Muscle layer of colon (tissue), 2 donors: ENCODE measurements at regions not wholly inside any gene's neighbourhood (a gene's known extent, or its start where the extent isn't known, plus 50 kb on each side); places are given as distances from the start of the nearest gene placed in this dataset.

Source experiments
- H3K27ac ChIP-seq: one replicate; pipeline ENCODE4 v1.7.0; 2013; ENCODE audit warnings: low read depth, mild to moderate bottlenecking, low read length, moderate library complexity
- H3K27me3 ChIP-seq, 2 donors: one replicate each; pipeline ENCODE4 v1.7.0; 2013; ENCODE audit warnings: low read length in 2 of 2, mild to moderate bottlenecking in 2 of 2; ENCODE audit not compliant: insufficient read depth in 2 of 2, control insufficient read depth in 1 of 2
- H3K36me3 ChIP-seq: one replicate; pipeline ENCODE4 v1.7.0; 2013; ENCODE audit warnings: mild to moderate bottlenecking, low read length; ENCODE audit not compliant: insufficient read depth
- H3K4me1 ChIP-seq: one replicate; pipeline ENCODE4 v1.7.0; 2013; ENCODE audit warnings: mild to moderate bottlenecking, low read length; ENCODE audit not compliant: insufficient read depth
- H3K4me3 ChIP-seq, 2 donors: one replicate each; pipeline ENCODE4 v1.7.0; 2013; ENCODE audit warnings: low read length in 2 of 2, low read depth in 1 of 2, mild to moderate bottlenecking in 1 of 2, moderate library complexity in 1 of 2
- H3K9ac ChIP-seq: one replicate; pipeline ENCODE4 v1.7.0; 2013; ENCODE audit warnings: low read length
- H3K9me3 ChIP-seq: one replicate; pipeline ENCODE4 v1.7.0; 2013; ENCODE audit warnings: mild to moderate bottlenecking, low read length
- donor health status: abdominal sarcoma.
- donor health status: Adenocarcinoma of cecum.

DNA sequence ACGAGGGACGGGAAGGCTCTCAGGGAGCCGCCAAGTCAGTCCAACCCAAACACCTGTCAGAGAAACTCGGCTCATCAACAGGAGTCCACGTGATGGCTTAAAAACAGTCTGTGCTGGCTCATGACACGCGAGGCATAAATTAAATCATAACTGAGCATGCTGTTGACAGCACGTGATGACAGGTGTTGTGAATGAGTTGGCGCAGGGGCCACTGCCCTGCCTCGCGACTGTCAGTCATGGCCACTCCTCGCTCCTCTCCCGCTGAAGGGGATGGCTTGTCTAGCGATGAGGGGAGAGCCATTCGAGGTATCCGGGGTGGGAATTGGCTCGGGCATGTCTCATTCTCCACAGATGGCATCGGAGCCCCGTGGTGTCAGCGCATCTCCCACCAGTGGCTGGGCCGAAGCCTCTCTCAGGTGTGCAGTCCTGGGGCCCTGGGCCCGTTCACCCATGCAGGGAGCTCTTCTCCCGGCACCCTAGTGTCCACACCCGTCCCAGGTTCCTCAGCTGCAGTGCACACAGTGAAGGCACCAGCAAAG is 313.3 kb downstream of the BMP7 start:
- Histone ChIP-seq H3K27ac (no peak overlapping the region), H3K9me3 (no peaks in the 10 kb centered on the region), H3K9ac (no peak overlapping the region), H3K36me3 (no peaks in the 10 kb centered on the region), H3K4me1 (no peaks in the 10 kb centered on the region), H3K27me3 (peaks cover 0 to 7% of the 10 kb centered on the region in 2 donors), H3K4me3 (no peak overlapping the region)

- Histone ChIP-seq H3K4me3 (no peak overlapping the region), H3K9ac (no peak overlapping the region), H3K36me3 (no peaks in the 10 kb centered on the region), H3K27ac (no peak overlapping the region), H3K9me3 (no peaks in the 10 kb centered on the region), H3K4me1 (no peaks in the 10 kb centered on the region), H3K27me3 (peaks cover 0 to 7% of the 10 kb centered on the region in 2 donors)
These were observed 311.6 kb downstream of the BMP7 start for GRCh38 chr20:56954797-56955196.

- no peaks in the 10 kb centered on the region for H3K36me3 ChIP-seq
- H3K27me3 ChIP-seq, result peaks cover 0 to 7% of the 10 kb centered on the region in 2 donors
- no peaks in the 10 kb centered on the region for H3K4me1 ChIP-seq
- H3K9me3 ChIP-seq, result no peaks in the 10 kb centered on the region
- no peak overlapping the region for H3K27ac ChIP-seq
- no peak overlapping the region for H3K9ac ChIP-seq
- H3K4me3 ChIP-seq, result no peak overlapping the region
These were observed 310.8 kb downstream of the BMP7 start for GRCh38 chr20:56955680-56956079.

- Histone ChIP-seq H3K9me3 (no peaks in the 10 kb centered on the region), H3K9ac (no peak overlapping the region), H3K27ac (no peak overlapping the region), H3K27me3 (peaks cover 0 to 7% of the 10 kb centered on the region in 2 donors), H3K36me3 (no peaks in the 10 kb centered on the region), H3K4me3 (no peak overlapping the region), H3K4me1 (no peaks in the 10 kb centered on the region)
These were observed 309.9 kb downstream of the BMP7 start for GRCh38 chr20:56956534-56956933.

DNA sequence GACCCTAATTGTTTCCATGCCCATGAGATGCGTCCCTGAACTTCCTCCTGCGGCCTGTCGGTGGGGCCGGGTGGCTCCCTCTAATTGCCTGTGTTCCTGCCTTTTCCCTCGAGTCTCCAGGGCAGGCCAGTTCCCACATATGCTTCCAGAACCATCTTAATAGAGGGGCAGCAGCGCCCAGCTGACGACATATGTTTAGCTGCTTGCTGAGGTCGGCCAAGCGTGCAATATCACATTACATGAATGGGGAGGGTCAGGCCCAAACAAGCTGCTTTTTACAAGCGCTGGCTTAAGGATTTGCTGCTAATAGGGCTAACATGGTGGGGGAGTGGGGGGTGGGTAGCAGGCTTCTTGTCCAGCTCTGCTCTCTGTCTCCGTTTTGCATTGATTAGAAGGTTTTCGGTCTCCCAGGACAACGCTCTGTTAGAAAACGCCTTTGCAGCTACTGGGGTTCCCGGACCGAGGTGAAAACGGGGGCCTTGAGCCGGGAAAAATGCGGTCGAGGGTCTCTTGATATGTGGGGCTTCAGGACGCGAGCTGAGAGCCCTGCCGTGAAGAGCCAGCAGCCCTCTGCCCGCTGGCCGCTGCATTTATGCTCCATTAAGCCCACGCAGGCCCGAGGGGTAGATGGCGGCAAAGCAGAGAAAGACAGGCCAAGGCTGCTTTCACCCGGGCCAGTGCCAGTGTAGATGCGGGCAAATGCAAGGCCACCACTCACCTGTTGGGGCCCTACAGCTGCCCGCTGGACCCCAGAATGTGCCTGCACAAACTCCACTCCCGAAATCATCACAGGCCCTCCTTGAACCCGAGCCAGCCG is 308.5 kb downstream of the BMP7 start:
- H3K27ac ChIP-seq, result no peak overlapping the region
- H3K4me1 ChIP-seq, result no peaks in the 10 kb centered on the region
- peaks cover 0 to 7% of the 10 kb centered on the region in 2 donors for H3K27me3 ChIP-seq
- no peaks in the 10 kb centered on the region for H3K9me3 ChIP-seq
- no peaks in the 10 kb centered on the region for H3K36me3 ChIP-seq
- H3K9ac ChIP-seq, result no peak overlapping the region
- H3K4me3 ChIP-seq, result no peak overlapping the region

DNA sequence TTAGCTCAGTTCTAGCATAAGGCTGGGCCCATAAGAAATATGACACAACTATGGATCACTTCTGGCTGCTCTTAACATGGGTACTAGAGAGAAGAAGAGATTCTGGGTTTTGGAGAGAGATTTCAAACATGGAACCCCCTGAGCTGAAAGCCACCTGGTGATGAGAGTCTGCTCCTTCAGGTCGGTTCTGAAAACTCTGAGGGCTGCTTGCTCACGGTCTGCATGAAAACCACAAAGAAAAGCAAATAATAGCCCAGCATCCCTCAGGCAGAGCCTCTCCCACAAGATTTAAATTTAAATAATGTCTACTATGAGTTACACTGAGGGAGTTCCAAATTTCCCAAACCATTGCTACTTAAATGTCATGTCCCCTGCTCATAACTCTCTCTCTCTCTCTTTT is 301.5 kb downstream of the BMP7 start:
- no peaks in the 10 kb centered on the region for H3K36me3 ChIP-seq
- H3K4me1 ChIP-seq, result no peaks in the 10 kb centered on the region
- H3K9ac ChIP-seq, result no peak overlapping the region
- no peak overlapping the region for H3K4me3 ChIP-seq
- no peak overlapping the region for H3K27ac ChIP-seq
- no peaks in the 10 kb centered on the region for H3K27me3 ChIP-seq
- H3K9me3 ChIP-seq, result no peaks in the 10 kb centered on the region

DNA sequence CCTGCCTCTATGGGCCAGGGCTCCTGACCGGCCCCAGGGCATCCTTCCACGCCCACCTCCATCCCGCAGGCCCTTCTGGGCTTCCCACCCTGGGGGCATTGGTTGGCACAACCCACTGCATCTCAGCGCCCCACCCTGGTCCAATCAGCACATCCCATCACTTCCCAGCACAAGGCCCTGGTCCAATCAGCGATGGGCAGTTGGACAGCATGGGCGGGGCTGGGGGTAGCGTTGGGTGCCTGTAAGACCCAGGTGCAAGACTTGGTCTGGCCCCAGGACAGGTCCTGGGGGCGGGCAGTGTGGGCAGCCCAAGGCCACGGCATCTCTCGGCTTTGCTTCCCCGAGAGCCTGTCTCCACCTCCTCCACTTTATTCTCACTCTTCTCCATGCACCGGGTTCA is 298.5 kb downstream of the BMP7 start:
- no peak overlapping the region for H3K9ac ChIP-seq
- no peak overlapping the region for H3K27ac ChIP-seq
- no peaks in the 10 kb centered on the region for H3K9me3 ChIP-seq
- H3K4me1 ChIP-seq, result no peaks in the 10 kb centered on the region
- H3K36me3 ChIP-seq, result no peaks in the 10 kb centered on the region
- H3K27me3 ChIP-seq, result no peaks in the 10 kb centered on the region
- no peak overlapping the region for H3K4me3 ChIP-seq

DNA sequence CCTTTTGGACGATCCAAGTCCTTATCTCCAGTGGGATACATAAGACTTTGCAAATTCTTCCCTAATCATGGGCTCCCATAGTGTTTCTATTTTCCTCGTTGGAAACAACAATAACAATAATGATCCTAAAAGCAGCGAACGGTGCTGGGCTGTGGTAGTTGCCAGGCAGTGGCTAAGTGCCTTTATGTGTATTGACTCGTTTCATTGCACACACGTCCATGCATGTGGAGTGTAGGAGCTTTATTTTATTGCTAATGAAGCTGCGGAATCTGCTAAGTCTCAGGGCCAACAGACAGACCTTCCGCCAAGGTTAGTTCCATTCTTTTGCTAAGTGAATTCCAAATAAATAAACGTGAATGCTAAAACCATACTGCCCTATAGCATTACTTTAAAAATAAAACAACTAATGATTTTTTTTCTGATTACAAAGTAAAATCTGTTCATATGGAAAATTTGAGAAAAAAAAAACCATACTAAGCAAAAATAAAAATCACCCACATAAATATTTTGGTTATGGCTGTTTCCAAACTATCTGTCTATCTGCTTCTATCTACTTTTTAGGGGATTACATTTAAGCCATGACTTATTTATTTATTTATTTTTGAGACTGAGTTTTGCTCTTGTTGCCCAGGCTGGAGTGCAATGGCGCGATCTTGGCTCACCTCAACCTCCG is 297.9 kb downstream of the BMP7 start:
- Histone ChIP-seq H3K9me3 (no peaks in the 10 kb centered on the region), H3K27ac (no peak overlapping the region), H3K36me3 (no peaks in the 10 kb centered on the region), H3K4me1 (no peaks in the 10 kb centered on the region), H3K9ac (no peak overlapping the region), H3K4me3 (no peak overlapping the region), H3K27me3 (no peaks in the 10 kb centered on the region)

DNA sequence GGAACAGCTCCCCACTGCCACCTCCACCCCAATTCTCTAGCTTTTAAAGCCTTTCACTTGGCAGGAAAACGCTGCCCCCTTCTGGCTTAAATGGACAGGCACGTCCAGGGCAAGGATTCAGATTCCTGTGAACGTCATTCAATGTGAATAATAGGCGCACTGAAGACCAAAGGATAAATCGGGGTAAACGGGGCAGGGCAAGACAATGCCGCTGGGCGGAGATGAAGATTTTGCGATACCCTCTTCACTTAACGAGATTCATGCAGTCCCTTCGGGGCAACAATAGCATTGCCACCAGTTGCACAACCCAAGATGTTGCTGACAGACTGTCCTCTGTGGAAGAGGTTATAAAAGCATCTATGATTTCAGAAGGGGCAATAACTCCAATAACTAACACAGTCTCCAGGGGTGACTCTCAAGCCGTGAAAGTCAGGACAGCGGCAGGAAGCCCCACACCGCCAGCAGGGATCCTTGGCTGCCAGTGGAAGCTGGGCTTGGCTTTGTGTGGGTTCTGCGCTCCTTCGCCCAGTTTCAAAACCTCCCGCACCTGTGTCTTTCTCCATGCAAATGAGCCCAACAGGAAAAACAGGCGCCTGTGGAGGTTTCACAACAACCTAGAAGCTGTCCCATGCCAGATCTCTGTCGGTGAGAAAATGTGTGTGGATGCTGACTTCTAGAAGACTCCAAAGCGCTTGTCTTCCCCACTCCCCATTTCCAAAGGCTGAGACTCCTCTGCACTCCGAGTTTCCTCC is 291.8 kb downstream of the BMP7 start:
- Histone ChIP-seq H3K27me3 (peaks cover 0 to 18% of the 10 kb centered on the region in 2 donors), H3K9ac (no peak overlapping the region), H3K36me3 (no peaks in the 10 kb centered on the region), H3K27ac (no peak overlapping the region), H3K4me3 (no peak overlapping the region), H3K9me3 (no peaks in the 10 kb centered on the region), H3K4me1 (no peaks in the 10 kb centered on the region)

DNA sequence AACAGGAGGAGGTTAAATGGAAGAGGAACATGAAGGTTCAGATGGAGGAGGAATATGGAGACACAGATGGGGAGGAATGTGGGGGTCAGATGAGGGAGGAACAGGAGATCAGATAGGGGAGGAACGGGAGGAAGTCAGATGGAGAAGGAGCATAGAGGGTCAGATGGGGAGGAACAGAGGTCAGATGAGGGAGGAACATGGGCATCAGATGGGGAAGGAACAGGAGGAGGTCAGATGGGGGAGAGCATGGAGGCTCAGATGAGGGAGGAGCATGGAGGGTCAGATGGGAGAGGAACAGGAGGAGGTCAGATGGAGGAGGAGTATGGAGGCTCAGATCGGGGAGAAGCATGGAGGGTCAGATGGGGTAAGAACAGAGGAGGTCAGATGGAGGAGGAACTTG is 290.6 kb downstream of the BMP7 start:
- Histone ChIP-seq H3K9me3 (no peaks in the 10 kb centered on the region), H3K27ac (no peak overlapping the region), H3K9ac (no peak overlapping the region), H3K4me1 (no peaks in the 10 kb centered on the region), H3K4me3 (no peak overlapping the region), H3K27me3 (peaks cover 0 to 18% of the 10 kb centered on the region in 2 donors), H3K36me3 (no peaks in the 10 kb centered on the region)

GRCh38 chr20:56976336-56976735 is 290.1 kb downstream of the BMP7 start:
- no peaks in the 10 kb centered on the region for H3K4me1 ChIP-seq
- H3K9me3 ChIP-seq, result no peaks in the 10 kb centered on the region
- H3K27me3 ChIP-seq, result peaks cover 0 to 18% of the 10 kb centered on the region in 2 donors
- no peak overlapping the region for H3K4me3 ChIP-seq
- no peak overlapping the region for H3K9ac ChIP-seq
- H3K36me3 ChIP-seq, result no peaks in the 10 kb centered on the region
- no peak overlapping the region for H3K27ac ChIP-seq
